GM21528 (cell line): ENCODE measurements at regions not wholly inside any gene's neighbourhood (a gene's known extent, or its start where the extent isn't known, plus 50 kb on each side); places are given as distances from the start of the nearest gene placed in this dataset.
A peak's percentile ranks its signal among the peaks of the same experiment; 100 is the strongest.

ENCODE experiments used
- ATAC-seq: cut with Tn5 transposase; IDR thresholded peaks from one replicate; pipeline ENCODE4 v1.9.1; 2021; ENCODE audit warnings: mild to moderate bottlenecking, moderate library complexity; ENCODE audit not compliant: unreplicated experiment, low FRiP score

DNA sequence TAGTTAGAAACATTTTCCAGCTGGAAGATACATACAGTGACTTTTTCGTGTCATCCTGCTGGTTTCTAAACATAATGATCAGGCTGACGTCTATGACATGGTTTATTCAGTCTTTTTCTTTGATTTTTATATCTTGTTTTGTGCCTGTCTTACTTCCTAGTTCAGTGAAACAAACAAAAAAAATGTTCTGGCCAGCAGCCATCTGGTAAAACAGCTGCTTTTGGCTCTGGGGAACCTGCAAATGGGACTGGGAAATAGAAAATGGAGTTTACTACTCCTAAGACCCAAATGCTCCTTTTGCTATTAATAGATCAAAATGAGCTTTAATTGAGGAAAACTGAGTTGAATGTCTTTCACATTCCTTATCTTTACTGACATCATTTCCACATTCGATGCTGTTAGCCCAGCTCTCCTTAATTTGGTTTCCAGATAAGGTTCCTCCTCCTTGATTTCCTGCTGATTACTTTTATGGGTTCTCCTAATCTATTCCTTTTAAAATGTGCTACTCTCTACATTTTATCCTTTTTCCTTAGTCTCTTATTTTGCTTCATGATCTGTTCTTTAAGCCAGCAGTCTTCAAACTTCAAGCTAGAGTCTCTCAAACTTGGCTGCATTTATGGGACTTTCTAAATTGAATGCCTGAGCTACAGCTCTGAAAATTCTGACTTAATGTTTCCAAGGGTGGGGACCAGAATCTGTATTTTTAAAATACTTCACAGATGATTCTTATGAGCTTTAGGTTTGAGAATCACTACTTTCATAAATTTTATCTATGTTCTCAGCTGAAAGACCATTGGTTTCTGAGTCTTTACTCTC, 499.5 kb downstream of the ANKRD50 start:
- no peak for ATAC-seq

DNA sequence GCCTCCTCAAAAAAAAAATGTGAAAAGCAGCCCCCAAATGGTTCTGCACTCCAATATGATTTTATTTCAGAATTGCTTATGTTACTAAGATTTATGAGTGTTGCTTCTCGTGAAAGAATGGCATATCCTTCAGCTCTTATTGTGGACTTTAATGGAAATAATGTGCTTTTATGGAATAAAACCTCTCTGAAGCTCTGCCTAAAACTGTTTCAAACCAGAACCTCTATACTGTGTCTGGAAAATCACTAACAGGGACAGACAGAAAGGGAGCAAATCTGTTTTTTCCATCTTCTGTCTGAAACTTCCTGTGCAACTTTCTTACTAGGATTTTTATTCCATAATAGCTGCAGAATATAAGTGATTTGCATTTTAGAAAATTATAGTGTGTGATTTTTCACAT, 493.1 kb downstream of the ANKRD50 start:
- ATAC-seq, result no peak

DNA sequence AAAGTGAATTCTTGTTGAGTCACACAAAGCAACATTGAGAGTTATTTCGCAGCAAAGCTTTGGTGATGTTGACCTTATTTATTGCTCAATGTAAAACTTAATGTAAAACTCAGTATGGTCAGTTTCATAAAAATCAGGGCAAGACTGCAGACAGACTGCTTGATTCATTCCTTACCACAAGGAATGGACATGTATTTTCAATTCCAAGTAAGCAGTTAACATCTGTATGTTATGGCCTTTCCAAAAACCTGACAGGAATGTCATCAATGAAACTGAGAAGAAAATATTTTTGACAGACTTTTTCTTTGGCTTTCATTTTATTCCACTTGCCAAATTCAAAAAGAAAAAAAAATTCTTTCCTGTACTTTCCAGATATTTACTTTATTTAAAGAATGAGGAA, 488.3 kb downstream of the ANKRD50 start:
- ATAC-seq, result no peak

DNA sequence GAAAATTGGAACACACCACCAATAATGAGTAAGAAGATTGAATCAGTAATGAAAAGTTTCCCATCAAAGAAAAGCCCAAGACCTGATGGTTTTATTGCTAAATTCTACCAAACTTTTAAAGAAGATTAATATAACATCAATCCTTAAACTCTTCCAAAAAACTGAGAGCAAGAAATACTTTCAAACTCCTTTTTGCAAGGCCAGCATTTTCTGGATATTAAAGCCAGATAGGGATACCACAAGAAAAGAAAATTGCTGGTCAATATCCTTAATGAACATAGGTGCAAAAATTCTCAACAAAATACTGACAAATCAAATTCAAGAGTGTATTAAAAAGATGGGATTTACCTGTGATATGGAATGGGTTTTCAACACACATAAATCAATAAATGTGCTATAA, 484.6 kb downstream of the ANKRD50 start:
- ATAC-seq, result no peak

DNA sequence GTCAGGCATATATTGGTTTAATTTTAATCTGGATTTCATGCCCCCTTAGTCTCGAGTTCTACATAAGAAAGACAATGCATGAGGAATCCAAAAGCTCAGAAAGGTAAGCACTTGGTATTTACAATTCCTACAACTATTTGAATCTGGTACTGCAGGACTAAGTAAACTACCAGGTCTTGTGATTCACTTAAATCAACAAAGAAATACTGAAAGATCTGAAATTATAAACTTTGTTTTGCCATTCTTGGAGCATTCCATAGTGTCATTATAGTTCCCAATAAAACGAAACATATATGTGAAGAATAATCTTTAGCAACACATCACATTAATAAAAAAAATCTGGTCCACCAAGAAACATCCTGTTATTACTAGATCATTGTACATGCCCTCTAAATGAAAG, 482.3 kb downstream of the ANKRD50 start:
- no peak for ATAC-seq

DNA sequence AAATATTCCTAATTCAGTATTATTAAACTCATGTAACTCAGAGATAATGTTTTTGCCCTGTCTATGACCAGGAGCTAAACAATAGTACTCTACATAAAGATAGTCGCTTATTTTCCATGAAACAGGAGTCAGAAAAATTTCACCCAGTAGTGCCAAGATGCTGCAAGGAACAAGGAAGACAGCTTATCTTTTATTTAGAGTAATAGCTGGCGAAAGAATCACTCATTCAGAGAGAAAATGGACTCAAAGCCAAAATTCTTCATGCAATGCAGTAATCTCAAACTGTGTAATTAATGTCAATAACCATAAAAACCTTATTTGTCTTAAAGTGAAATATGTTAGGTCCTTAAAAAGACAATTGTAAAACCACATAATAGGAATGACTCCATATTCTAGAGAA, 477.8 kb downstream of the ANKRD50 start:
- no peak for ATAC-seq

DNA sequence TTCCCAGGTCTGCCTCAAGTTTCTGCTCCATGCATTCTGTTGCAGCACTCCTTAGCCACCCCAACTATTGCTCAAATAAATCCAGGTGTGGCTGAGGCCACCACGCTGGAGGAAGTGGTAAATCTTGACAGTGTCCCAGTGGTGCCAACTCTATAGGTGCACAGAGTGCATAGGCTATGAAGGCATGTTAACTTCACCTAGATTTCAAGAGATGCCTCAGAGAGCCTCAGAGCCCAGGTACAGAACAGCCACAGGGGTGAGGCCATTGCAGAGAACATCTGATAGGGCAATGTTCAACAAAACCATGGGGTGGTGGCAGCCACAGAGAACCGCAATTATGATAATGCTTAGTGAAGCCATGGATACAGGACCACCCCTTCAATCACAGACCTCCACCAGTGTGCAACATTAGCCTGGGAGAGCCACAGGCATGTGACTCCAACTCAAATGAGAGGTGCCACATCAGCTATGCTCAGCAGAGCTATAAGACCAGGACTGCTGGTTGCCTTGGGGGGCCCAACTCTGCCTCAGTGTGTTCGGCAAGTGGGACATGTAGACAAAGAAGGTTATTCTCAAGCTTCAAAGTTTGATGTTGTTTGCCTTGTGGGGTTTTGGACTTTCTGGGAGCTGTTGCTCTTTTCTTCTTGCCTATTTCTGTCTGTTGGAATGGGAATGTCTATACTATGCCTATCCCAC, 468.7 kb downstream of the ANKRD50 start:
- ATAC-seq, result no peak

DNA sequence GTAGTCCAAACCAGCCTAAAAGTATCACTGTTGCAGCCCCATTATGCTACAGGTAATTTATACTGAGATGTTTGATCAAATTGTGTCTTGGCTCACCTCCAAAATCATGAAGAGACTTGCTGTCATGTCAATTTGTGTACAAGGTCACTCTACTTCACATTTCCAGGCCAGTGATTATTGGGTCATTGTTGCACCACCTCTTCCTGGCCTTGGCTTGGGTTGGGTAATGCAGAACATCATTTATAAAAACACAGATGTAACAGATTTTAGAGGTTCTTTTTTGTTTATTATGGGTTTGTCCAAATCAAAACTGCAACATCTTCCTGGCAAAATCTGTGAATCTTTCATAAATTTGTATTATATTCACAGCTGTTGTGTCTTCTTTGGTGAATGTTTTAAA, 459.5 kb downstream of the ANKRD50 start:
- no peak for ATAC-seq

DNA sequence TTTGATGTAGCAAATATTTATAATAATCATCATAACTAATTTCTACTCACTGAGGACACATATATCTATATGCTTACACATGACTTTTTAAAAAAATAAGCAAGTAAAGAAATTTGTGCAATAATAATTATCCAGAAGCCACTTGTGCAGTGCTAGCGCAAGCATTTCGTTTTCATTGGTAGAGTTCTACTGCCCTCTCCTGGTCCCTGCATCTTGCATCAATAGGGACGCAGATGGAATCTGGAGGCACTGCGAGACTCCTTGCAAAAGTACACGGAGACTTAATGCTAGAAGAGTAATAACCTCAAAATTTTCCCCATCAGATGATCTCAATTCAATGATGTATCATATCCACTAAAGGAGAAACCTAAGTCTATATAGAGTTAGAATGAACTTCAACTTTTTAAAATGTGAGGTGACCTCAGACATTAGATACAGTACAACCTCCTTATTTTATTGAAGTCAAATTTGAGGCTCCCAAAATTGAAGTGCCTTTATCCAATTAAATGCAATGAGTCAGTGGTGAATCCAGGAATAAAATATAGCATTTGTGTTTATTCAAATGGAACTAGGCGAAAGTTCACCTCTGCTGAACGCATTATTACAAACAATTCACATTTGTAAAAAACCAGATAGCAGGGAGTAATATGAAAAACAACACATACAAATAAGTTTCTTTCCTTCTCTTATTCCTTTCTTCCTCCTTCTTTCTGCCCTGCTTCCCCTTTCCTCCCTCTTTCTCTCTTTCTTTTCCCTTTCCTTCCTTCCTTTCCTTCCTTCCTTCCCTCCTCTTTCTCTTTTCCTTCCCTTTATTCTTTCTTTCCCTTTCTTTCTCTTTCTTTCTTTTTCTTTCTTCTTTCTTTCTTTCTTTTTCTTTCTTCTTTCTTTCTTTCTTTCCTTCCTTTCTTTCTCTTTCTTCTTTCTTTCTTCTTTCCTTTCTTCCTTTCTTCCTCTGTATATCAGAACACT, 450.0 kb downstream of the ANKRD50 start:
- ATAC-seq, result peak; percentile 83

DNA sequence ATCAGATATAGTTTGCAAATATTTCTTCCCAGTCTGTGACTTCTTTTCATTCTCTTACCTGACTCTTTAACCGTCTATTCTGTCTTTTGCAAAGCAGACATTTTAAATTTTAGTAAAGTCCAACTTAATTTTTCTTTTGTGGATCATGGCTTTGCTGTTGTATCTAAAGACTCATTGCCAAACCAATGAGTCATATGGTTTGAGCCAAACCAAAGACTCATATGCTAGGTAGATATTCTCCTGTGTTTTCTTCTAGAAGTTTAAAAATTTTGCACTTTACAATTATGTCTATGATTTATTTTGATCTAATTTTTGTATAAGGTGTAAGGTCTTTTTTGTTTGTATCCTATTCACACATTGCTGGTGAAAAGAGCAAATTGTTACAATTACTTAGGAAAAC, 446.8 kb downstream of the ANKRD50 start:
- no peak for ATAC-seq

DNA sequence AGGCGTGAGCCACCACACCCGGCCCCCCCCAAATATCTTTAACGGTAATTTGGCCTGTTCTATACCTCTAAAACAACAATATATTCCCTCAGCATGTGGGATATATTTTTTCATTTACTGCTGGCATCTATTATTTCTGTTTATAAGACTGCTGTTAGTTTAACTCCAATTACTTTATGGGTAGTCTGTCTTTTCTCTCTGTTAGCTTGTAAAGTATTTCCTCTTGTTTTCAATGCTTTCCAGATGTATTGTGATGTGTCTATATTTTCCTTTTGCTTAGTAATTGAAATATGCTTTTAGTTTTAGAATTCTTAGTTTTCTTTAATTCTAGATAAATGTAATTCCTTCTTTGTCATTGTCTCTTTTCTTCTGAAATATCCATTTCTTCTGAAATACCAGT, 445.8 kb downstream of the ANKRD50 start:
- ATAC-seq, result no peak

DNA sequence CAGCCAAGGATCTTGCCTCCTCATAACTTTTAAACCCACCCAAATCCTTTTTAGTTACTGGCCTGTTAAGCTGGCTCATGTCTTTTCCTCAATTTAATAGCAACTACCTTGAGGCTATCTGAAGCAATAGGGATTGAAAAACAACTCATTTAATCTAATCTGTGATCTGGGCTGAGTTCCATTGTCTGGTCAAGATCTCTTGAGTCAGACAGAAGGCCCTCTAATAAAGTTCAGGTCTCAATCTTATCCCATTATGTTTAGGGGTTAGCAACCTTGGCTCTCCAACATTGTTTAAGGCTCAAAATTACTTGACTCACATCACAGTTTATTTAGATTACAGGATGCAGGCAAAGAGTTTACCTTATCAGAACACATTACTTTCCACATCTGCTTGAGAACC, 436.1 kb downstream of the ANKRD50 start:
- no peak for ATAC-seq

DNA sequence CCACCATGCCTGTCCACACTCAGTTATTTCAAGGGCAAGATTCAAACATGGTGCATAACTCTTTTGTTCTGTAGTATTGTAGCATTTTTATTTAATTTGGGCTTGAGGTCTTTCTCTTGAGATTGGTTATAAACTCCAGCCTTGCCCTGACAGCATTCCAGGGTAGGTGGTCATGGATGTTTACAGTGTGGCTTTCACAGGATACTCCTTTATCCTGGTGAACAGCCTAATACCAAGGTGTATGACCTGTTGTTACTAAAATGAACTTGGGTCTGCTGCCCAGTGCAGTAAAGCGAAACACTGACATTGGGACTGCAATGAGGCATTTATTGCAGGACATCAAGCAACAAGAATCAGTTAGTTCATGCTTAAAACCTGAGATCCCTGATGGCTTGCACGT, 434.8 kb downstream of the ANKRD50 start:
- ATAC-seq, result no peak

DNA sequence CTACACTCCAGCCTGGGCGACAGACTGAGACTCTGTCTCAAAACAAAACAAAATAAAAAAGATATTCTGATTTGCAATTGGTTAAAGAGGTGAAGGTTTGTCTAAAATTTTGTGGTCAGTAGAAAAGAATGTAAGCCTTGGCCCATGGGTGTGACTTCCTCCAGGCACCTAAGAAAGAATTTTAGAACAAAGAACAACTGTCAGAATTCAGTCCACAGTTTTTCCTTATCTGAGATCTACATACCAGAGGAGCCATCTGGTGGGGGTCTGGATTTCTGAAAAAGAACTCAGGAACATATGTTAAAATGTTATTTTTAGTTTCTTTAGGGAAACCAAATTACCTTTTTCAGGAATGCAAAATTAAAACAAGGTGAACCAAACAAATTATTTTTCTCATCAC, 434.1 kb downstream of the ANKRD50 start:
- no peak for ATAC-seq

DNA sequence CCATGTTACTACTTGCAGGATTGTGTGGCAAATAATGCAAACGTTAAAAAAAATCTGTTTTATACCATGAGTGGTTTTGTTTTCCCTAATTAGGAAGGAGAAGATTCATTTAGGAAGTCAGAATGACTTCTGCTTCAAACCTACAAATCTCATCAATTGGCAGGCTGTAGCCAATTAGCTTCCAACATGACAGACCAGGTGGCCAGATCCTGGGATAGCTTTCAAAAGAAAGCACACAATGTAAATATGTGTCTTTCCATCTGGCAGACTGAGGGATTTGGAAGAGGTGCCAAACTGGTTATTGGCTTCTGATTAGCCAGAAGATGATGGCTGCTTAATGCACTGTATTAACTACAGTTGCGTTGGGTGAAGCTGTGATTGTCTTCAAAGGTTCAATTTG, 432.8 kb downstream of the ANKRD50 start:
- no peak for ATAC-seq

DNA sequence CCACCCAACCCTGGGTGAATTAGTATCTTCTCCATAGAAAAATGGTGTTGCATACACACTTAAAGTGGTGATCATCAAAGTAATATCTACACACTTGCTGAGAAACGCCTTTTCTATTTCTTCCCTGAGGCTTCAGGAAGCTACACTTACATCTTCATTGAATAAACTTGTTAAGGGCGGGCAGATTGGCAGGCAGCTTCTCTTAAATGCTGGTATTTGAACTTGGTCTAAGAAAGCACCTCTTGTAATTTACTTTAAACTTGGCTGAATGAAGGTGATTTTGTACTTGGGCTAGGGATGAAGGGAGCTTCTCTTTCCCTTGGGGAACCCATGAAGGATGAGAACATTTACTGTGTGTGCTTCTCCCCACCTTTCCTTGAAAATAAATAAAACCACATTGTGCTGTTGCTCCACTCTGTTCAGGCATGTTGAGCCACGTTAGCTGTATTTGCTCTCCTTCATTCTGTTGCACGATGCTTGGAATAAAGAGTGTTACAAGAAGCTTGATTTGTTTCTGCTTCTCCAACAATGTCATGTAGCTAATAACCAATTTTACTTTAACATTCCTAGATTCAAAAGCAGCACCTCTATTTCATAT, 430.1 kb downstream of the ANKRD50 start:
- ATAC-seq, result no peak

DNA sequence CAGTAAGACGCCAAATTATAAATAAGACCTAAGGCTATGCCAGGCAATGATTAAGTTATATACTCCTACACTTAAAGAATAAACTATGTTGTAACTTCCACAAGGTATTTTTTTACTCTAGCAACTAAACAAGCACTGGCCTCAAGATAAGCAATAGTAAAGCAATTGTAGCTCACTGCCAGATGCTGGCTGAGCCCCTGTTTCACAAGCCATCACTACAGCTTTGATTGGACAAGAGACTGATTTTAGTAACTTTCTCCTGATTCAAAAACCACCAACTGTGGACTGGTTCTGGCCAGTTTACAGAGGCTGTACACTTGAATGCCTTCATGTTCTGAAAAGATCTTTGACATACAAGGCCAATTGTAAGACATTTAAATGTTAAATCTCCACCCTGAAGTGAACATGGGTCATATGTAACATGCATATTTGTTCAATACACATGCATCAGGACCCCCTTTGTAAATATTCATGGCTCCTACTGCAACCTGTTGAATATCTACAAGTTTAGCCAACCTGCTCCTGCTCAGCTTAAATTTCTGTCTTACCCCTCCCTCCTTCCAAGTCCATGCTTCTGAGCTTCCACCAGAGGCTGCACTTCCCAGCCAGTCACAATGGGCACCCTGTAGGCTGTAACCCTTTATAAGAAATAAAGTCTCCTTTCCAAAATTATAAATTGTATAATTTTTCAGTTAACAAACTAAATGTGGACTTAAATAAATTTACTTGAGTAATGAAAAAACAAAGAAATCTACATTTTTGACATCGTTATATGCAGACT, 423.6 kb downstream of the ANKRD50 start:
- ATAC-seq, result no peak

DNA sequence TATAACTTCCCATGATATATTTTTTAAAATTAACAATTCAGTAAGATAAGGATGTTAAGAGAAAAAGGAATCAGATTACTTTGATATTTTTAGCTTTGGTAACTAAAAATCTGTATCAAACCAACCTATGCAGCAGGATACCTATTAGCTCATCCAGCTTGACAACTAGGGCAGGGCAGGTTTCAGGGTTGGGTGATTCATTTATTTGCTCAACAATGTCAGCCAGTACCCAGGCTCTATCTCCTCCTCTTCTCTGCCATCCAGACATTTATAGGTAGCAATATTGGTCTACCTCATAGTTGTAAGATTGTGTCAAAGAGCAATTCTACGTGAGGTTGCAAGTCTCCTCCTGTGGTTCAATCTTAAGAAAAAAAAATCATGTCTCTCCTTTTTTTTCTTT, 421.9 kb downstream of the ANKRD50 start:
- no peak for ATAC-seq

DNA sequence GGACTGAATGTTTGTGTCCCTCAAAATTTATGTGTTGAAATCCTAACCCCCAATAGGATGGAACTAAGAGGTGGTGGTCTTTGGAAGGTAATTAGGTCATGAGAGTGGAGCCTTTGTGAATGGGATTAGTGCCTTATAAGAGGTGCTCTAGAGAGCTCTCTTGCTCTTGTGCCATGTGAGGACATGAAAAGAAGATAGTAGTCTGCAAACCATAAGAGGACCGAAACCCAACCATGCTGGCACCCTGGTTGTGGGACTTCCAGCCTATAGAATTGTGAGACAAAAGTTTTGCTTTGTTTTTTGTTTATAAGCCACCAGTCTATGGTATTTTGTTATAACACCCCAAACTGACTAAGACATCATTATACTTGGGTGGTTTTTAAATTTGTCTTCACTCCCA, 417.1 kb downstream of the ANKRD50 start:
- no peak for ATAC-seq

DNA sequence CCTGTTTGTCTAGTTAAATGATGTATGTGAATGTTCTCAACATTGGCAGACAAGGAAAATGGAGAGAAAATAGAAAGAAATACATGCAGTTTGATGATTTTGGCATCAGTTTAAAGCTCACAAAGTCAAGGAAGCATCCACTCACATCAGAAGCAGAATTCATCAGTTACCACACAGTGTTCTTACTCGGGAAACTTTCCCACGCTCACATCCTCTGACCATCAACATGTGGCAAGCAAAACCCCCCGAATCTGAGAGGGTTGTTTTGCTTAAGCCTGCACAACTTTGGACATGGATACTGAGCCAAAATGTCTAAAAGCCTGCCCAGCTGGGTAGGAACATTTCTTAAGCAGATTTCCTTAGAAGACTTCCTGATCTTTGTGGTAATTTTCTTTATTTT, 407.6 kb downstream of the ANKRD50 start:
- no peak for ATAC-seq
